Bronchial epithelial cell (primary cell): ENCODE measurements at regions not wholly inside any gene's neighbourhood (a gene's known extent, or its start where the extent isn't known, plus 50 kb on each side); places are given as distances from the start of the nearest gene placed in this dataset.
A peak's percentile ranks its signal among the peaks of the same experiment; 100 is the strongest.

ENCODE experiments used
- DNase-seq: peaks from one replicate; pipeline ENCODE4 v3.0.0-alpha.2; 2010; ENCODE audit warnings: low read depth
- FAIRE-seq: peaks from 2 replicates; lab custom pipeline; 2011; peaks lifted over from hg19 to GRCh38; lab: Jason Lieb, UNC
- H3K27me3 ChIP-seq: 2 replicates; pipeline ENCODE4 v1.5.1; 2011; ENCODE audit warnings: low read length; ENCODE audit not compliant: control insufficient read depth, insufficient read depth
- H3K36me3 ChIP-seq: 2 replicates; pipeline ENCODE4 v1.5.1; 2011; ENCODE audit warnings: low read length; ENCODE audit not compliant: control insufficient read depth, insufficient read depth
- H3K4me3 ChIP-seq: 2 replicates; pipeline ENCODE4 v1.5.1; 2011; ENCODE audit warnings: mild to moderate bottlenecking, low read depth, low read length, control low read depth
- TF ChIP-seq, protein P1 (sequence below): IDR thresholded peaks from 2 replicates; pipeline ENCODE4 v1.5.1; 2011; ENCODE audit warnings: mild to moderate bottlenecking, moderate library complexity, low read length, control low read depth, inconsistent platforms; ENCODE audit not compliant: insufficient read depth, severe bottlenecking

DNA sequence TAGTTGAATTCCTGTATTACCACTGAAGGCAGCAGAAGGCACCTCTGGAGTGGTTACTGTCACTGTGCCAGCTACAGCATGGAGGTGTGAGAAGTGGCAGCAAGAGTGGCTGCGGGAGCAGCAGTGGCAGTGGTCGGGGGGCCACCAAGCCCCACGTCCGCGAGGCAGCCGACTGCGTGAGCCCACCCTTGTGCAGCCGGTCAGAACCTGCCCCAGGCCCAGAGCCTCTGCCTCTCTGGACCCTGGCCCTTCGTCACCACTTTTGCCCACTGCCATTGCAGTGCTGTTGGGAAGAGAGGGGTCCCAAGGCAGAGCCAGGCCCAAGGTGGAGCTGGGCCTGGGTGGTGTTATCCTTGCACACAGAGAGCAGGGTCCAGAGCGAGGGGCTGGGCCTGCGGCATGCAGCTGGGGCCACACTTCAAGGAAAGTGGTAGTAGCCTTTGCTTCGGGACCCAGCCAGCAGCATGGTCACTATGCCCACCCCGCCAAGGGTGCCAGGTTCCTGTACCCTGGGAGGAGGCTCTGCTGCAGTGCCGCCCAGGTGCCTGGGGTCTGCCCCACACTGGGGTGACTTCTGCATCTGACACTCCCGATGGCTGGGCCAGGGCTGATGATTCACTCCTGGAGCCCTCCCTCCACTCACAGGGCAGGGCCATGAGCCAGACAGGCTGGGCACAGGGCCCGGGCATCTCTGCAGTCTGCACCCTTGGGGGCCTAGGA, 450.1 kb upstream of the LRATD1 start:
- Histone ChIP-seq H3K36me3 (no peaks in the 10 kb centered on the region), H3K27me3 (no peaks in the 10 kb centered on the region), H3K4me3 (no peak overlapping the region)
- TF ChIP-seq, protein P1, sequence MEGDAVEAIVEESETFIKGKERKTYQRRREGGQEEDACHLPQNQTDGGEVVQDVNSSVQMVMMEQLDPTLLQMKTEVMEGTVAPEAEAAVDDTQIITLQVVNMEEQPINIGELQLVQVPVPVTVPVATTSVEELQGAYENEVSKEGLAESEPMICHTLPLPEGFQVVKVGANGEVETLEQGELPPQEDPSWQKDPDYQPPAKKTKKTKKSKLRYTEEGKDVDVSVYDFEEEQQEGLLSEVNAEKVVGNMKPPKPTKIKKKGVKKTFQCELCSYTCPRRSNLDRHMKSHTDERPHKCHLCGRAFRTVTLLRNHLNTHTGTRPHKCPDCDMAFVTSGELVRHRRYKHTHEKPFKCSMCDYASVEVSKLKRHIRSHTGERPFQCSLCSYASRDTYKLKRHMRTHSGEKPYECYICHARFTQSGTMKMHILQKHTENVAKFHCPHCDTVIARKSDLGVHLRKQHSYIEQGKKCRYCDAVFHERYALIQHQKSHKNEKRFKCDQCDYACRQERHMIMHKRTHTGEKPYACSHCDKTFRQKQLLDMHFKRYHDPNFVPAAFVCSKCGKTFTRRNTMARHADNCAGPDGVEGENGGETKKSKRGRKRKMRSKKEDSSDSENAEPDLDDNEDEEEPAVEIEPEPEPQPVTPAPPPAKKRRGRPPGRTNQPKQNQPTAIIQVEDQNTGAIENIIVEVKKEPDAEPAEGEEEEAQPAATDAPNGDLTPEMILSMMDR: no peak
- no peak for FAIRE-seq
- DNase-seq: no peak

DNA sequence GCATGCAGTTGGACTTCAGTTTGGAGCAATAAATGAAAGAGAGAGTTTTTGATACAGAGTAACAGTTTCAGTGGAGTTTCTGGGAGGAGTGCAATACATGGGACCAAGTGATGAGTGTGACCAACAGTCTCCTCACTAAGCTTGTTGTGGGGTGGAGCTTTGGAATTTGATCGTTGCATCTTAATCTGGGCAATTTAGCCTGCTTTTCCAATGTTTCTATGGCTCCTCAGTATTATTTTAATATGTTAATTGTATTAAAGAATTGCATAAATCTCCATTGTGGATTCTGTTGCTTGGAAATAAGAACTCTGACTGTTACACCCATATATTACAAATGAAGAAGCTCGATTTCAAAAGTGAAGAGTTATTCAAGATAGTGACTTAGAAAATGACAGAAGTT, 446.6 kb upstream of the LRATD1 start:
- DNase-seq: no peak
- TF ChIP-seq, protein P1: no peak
- no peak for FAIRE-seq
- Histone ChIP-seq H3K4me3 (no peak overlapping the region), H3K36me3 (no peaks in the 10 kb centered on the region), H3K27me3 (no peaks in the 10 kb centered on the region)

DNA sequence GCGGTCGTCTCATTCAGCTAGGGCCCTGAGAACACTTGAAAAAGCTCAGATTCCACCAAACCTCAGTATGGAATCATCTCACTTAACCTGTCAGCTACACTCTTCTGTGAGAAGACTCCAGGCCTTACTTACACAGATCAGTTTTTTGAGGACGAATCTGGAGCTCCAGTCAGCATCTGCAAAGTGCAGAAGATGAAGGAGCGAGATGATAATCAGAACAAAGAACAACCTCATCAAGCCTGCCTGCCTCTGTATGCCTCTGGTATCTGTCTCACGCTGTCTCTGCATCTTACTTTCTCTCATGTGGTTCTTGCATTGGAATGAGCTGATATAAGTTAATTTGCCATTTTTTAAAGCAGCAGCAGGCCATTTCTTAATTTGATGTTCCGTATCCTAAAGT, 444.1 kb upstream of the LRATD1 start:
- Histone ChIP-seq H3K4me3 (no peak overlapping the region), H3K36me3 (no peaks in the 10 kb centered on the region), H3K27me3 (no peaks in the 10 kb centered on the region)
- TF ChIP-seq, protein P1: no peak
- DNase-seq: no peak
- FAIRE-seq: no peak

DNA sequence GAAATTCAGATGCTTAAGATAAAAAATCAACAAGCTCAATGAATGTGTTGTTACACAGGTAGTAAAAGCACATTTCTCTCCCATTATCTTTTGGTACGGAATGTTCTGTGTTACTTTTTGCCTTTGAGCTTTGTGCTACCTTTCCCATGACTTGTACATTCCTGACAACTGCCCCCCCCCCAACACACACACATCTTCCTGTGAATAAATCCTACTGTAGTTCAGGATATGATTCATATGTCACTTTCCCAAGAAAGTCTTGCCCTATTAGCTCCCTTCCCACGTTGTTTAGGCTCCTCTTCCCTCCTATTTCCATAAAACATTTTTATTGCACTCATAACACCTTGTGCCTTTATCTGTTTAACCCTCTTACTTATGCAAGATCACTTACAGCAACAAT, 442.6 kb upstream of the LRATD1 start:
- no peak overlapping the region for H3K4me3 ChIP-seq
- peak; percentile 87 for DNase-seq
- no peak for FAIRE-seq
- no peaks in the 10 kb centered on the region for H3K27me3 ChIP-seq
- TF ChIP-seq, protein P1: no peak
- no peaks in the 10 kb centered on the region for H3K36me3 ChIP-seq

DNA sequence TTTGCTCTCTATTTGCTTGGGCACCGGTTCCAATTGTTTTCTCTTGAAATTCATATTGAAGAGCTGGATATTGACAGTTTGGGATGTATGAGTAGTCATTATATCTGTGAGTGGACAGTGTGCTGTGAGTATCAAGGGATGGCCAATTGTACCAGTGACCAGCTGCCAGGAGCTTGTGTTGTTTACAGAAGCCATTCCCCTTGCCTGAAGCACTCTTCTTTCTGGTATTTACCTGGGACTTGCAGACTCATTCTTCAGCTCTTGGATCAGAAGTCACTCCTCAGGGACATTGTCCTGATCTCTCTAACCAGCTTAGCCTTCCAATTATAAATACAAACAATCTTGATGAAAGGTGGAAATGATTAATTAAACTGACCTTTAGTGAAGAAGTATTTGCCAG, 438.3 kb upstream of the LRATD1 start:
- TF ChIP-seq, protein P1: no peak
- Histone ChIP-seq H3K27me3 (no peaks in the 10 kb centered on the region), H3K4me3 (no peak overlapping the region), H3K36me3 (no peaks in the 10 kb centered on the region)
- DNase-seq (no peak), FAIRE-seq (no peak)

DNA sequence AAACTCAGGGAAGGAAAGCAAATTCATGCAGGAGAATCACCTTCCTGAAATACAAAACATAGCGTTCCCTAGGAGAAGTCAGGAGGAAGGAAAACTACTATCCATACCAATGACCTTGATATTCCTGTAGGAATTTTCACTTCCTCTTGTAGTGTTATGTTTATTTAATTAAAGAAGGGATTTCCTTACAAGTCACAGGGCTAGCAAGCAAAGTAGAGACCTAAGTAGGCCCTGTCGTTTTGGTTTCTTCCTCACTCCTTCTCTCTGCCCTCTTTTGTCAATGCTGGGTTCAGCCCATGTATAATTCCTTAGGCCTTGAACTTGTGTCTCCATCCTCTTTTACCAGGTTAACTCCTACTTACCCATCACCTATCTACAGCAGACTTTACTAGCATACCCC, 435.2 kb upstream of the LRATD1 start:
- H3K27me3 ChIP-seq: no peaks in the 10 kb centered on the region
- H3K36me3 ChIP-seq: no peaks in the 10 kb centered on the region
- no peak for DNase-seq
- no peak overlapping the region for H3K4me3 ChIP-seq
- FAIRE-seq: no peak
- TF ChIP-seq, protein P1: no peak
